Upper lobe of left lung (tissue), 6 donors: ENCODE measurements at regions not wholly inside any gene's neighbourhood (a gene's known extent, or its start where the extent isn't known, plus 50 kb on each side); places are given as distances from the start of the nearest gene placed in this dataset.

Experiments
- ATAC-seq, 2 donors: fragments of 200-7000 bp; cut with Tn5 transposase; one replicate each; pipeline ENCODE4 v1.9.1; 2022; ENCODE audit warnings: mild to moderate bottlenecking in 2 of 2, moderate library complexity in 2 of 2; ENCODE audit not compliant: low FRiP score in 2 of 2
- DNase-seq, 2 donors: peaks; one replicate each; pipeline ENCODE4 v3.0.0-alpha.2; 2019 to 2020
- H3K27ac ChIP-seq, 4 donors: fragments of 200-600 bp; sonication (generic); one replicate each; pipeline ENCODE4 v1.5.1; 2016 to 2019
- H3K27me3 ChIP-seq, 4 donors: fragments of 200-600 bp; sonication (generic); one replicate each; pipeline ENCODE4 v1.5.1; 2017 to 2019
- H3K36me3 ChIP-seq, 4 donors: fragments of 200-600 bp; sonication (generic); one replicate each; pipeline ENCODE4 v1.5.1; 2016 to 2019
- H3K4me1 ChIP-seq, 4 donors: fragments of 200-600 bp; sonication (generic); one replicate each; pipeline ENCODE4 v1.5.1; 2018 to 2019
- H3K4me3 ChIP-seq, 4 donors: fragments of 200-600 bp; sonication (generic); one replicate each; pipeline ENCODE4 v1.5.1; 2017 to 2019; ENCODE audit warnings: mild to moderate bottlenecking in 2 of 4, moderate library complexity in 1 of 4
- H3K9me3 ChIP-seq, 4 donors: fragments of 200-600 bp; sonication (generic); one replicate each; pipeline ENCODE4 v1.5.1; 2018 to 2019
- EP300 ChIP-seq, 4 donors: sonication (generic); formaldehyde crosslinking; IDR thresholded peaks; one replicate each; pipeline ENCODE4 v1.5.1; 2017; ENCODE audit warnings: antibody characterized with exemption in 4 of 4, control low read depth in 2 of 4
- POLR2A ChIP-seq, 4 donors: fragments of 450-650 bp; IDR thresholded peaks; one replicate each; pipeline ENCODE4 v1.5.1; 2016 to 2017; ENCODE audit warnings: antibody characterized with exemption in 4 of 4, mild to moderate bottlenecking in 2 of 4
- POLR2AphosphoS5 ChIP-seq, 2 donors: sonication (generic); formaldehyde crosslinking; IDR thresholded peaks; one replicate each; pipeline ENCODE4 v1.5.1; 2017; ENCODE audit warnings: antibody characterized with exemption in 2 of 2
- WGBS, 2 donors: methylation state at CpG; one replicate each; pipeline ENCODE4 v1.1.5; 2017 to 2018; 5-methylcytosine and 5-hydroxymethylcytosine counted together
- TF ChIP-seq, protein P1 (sequence below), 6 experiments: fragments of 450-650 bp in 4 of 6; fragments of 200-600 bp in 2 of 6; sonication (generic) in 2 of 6; IDR thresholded peaks; one replicate each; pipeline ENCODE4 v1.5.1; 2016 to 2019; ENCODE audit warnings: antibody characterized with exemption in 6 of 6
- donor health status: DM: no; HTN: no; CAD: no; lungs with moderate emphysema.
- donor health status: DM: no; HTN: yes; CAD: no; lungs with severe emphysema.

DNA sequence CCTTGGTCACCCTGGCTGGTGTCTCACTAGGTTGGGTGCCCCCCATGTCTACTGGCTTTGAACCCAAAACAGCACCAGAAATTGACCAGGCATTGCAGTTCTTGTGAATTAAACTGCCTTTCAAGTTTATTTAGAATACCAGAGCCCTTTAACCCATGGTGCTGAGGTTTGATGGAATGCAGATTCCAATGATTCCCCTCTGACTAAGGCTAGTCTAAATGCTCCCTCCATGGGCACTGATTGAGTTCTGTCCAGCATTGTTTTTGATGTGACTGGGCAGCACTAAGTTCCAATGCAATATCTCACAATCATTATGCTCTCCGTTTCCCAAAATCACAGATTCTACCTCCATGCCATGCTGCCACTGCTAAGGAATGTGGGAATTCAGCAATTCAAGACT lies 1047.4 kb upstream of the LRRN3 start:
- Histone ChIP-seq H3K36me3 (no peaks in the 10 kb centered on the region), H3K27me3 (no peaks in the 10 kb centered on the region), H3K4me3 (no peak overlapping the region), H3K9me3 (no peaks in the 10 kb centered on the region), H3K27ac (no peak overlapping the region), H3K4me1 (no peaks in the 10 kb centered on the region)
- ATAC-seq (no peak), DNase-seq (no peak)
- WGBS, 2 donors: 89 to 90% methylated on average over 1 of the region's 1 CpG
- no peak for TF ChIP-seq POLR2A (IDR thresholded peaks at IDR 0.05)
- no peak for TF ChIP-seq POLR2AphosphoS5 (IDR thresholded peaks at IDR 0.05)
- TF ChIP-seq, protein P1, sequence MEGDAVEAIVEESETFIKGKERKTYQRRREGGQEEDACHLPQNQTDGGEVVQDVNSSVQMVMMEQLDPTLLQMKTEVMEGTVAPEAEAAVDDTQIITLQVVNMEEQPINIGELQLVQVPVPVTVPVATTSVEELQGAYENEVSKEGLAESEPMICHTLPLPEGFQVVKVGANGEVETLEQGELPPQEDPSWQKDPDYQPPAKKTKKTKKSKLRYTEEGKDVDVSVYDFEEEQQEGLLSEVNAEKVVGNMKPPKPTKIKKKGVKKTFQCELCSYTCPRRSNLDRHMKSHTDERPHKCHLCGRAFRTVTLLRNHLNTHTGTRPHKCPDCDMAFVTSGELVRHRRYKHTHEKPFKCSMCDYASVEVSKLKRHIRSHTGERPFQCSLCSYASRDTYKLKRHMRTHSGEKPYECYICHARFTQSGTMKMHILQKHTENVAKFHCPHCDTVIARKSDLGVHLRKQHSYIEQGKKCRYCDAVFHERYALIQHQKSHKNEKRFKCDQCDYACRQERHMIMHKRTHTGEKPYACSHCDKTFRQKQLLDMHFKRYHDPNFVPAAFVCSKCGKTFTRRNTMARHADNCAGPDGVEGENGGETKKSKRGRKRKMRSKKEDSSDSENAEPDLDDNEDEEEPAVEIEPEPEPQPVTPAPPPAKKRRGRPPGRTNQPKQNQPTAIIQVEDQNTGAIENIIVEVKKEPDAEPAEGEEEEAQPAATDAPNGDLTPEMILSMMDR (IDR thresholded peaks at IDR 0.05): no peak
- no peak for TF ChIP-seq EP300 (IDR thresholded peaks at IDR 0.05)

DNA sequence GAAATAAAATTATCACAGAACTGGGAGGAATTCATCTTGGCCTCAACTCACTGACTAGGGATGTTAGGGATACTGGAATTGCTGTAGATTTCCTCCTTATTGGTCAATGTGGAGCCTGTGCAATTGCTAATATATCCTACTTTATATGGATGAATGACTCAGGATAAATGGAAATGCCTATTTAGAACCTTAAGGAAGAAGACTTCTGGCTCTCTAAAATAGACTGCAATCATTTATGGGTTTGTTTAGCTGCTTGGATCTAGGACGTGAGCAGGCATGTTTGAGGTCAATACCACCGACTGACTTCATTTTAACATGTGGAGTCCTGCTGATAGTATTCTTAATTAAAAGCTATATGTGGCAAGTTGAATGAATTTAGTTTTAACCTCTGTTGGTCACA lies 1040.1 kb upstream of the LRRN3 start:
- 89 to 92% methylated on average over 2 of the region's 2 CpGs for WGBS, 2 donors
- ATAC-seq: no peak

DNA sequence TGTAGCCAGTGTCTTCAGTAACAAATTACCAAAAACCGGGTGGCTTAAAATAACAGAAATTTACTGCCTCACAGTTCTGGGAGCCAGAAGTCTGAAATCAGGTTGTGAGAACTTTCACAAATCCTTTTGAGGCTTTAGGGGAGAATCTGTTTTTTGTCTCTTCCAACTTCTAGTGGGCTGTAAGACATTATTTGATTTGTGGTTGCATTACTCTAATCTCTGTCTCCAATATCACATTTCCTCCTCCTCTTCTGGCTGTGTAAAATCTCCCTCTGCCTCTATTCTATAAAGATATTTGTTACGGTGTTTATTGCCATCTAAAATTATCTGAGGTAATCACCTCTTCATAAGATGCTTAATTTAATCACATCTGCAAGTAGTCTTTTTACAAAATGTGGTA lies 1039.6 kb upstream of the LRRN3 start:
- Histone ChIP-seq H3K27ac (no peak overlapping the region), H3K36me3 (no peaks in the 10 kb centered on the region), H3K4me1 (no peaks in the 10 kb centered on the region), H3K27me3 (no peaks in the 10 kb centered on the region), H3K4me3 (no peak overlapping the region), H3K9me3 (no peaks in the 10 kb centered on the region)
- ATAC-seq (no peak), DNase-seq (no peak)
- TF ChIP-seq EP300 (IDR thresholded peaks at IDR 0.05) (no peak), POLR2AphosphoS5 (IDR thresholded peaks at IDR 0.05) (no peak), POLR2A (IDR thresholded peaks at IDR 0.05) (no peak)
- TF ChIP-seq, protein P1 (IDR thresholded peaks at IDR 0.05): no peak
- WGBS, 2 donors: 72 to 79% methylated on average over 2 of the region's 2 CpGs

More for the DNA sequence above, 1040.1 kb upstream of the LRRN3 start:
- no peak overlapping the region for H3K4me3 ChIP-seq
- TF ChIP-seq EP300 (IDR thresholded peaks at IDR 0.05) (no peak), POLR2A (IDR thresholded peaks at IDR 0.05) (no peak), POLR2AphosphoS5 (IDR thresholded peaks at IDR 0.05) (no peak)
- TF ChIP-seq, protein P1 (IDR thresholded peaks at IDR 0.05): no peak
- H3K27ac ChIP-seq: no peak overlapping the region
- no peaks in the 10 kb centered on the region for H3K9me3 ChIP-seq
- H3K27me3 ChIP-seq: no peaks in the 10 kb centered on the region
- no peaks in the 10 kb centered on the region for H3K4me1 ChIP-seq
- DNase-seq: no peak
- no peaks in the 10 kb centered on the region for H3K36me3 ChIP-seq

DNA sequence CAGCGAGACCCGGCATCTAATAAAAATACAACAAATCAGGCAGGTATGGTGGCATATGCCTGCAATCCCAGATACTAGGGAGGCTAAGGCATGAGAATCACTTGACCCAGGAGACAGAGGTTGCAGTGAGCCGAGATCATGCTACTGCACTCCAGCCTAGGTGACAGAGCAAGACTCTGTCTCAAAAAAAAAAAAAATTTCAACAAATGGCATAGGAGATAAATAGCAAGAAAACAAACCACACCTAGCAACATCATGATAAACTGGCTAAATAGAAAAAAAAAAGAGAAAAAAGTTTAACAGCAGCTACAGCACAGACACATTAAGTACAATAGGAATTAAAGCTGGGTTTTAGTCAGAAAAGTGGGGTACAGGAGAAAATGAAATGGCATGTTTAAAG lies 1034.6 kb upstream of the LRRN3 start:
- Histone ChIP-seq H3K27me3 (no peaks in the 10 kb centered on the region), H3K4me1 (no peaks in the 10 kb centered on the region), H3K36me3 (no peaks in the 10 kb centered on the region), H3K27ac (no peak overlapping the region), H3K4me3 (no peak overlapping the region), H3K9me3 (no peaks in the 10 kb centered on the region)
- DNase-seq: no peak
- WGBS, 2 donors: 82 to 84% methylated on average over 3 of the region's 3 CpGs
- TF ChIP-seq POLR2A (IDR thresholded peaks at IDR 0.05) (no peak), POLR2AphosphoS5 (IDR thresholded peaks at IDR 0.05) (no peak), EP300 (IDR thresholded peaks at IDR 0.05) (no peak)
- TF ChIP-seq, protein P1 (IDR thresholded peaks at IDR 0.05): no peak
- no peak for ATAC-seq

DNA sequence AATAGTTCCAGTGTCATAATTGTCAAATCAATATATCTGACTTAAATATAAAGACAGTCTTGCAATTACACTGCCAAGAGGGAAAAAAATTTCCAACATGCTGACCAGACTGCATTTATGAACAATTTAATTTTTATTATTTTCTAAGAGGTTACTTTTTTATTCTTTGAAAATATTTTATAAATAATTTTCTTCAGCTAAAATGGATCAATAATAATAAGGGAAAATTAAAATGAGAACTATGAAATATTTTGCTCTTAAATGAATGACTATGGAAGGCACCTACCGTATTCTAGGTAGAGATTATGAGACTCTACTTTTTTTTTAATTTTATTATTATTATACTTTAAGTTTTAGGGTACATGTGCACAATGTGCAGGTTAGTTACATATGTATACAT lies 1032.5 kb upstream of the LRRN3 start:
- WGBS, 2 donors: 79 to 93% methylated on average over 1 of the region's 1 CpG
- no peaks in the 10 kb centered on the region for H3K27me3 ChIP-seq
- H3K4me1 ChIP-seq: no peaks in the 10 kb centered on the region
- H3K4me3 ChIP-seq: no peak overlapping the region
- TF ChIP-seq POLR2A (IDR thresholded peaks at IDR 0.05): no peak
- TF ChIP-seq, protein P1 (IDR thresholded peaks at IDR 0.05): no peak
- ATAC-seq: no peak
- no peaks in the 10 kb centered on the region for H3K9me3 ChIP-seq
- no peak for DNase-seq
- no peaks in the 10 kb centered on the region for H3K36me3 ChIP-seq
- no peak overlapping the region for H3K27ac ChIP-seq
